ENCODE measurements at regions not wholly inside any gene's neighbourhood (a gene's known extent, or its start where the extent isn't known, plus 50 kb on each side); places are given as distances from the start of the nearest gene placed in this dataset.

DNA sequence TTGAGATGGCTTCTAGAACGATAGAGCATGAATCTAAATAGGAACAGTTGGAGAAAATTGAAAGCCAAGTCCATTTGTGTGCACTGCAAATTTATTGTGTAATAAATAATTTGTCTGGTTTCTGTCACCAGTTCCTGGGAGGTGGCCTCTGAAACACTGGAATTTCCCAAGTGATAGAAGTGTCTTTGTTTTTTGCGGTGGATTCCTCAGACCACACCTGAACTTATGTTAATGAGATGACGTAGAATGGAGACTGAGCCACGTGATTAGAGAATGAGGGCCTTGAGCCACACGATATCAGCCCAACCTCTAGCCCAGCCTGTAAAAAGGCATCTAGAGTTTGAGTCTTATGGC is 105.1 kb downstream of the MSX2 start:
- H3K27ac ChIP-seq: no peak overlapping the region
- ChIA-PET CTCF (interaction anchor here (1.1 kb wide), 1 partner anchor 9 kb away, joined by 5 read pairs; no protein-coding TSS in a partner anchor), POLR2A (no interaction called here)
- no peak for TF ChIP-seq KDM5A (IDR thresholded peaks at IDR 0.05)
- no peak for TF ChIP-seq HOXB5 (CRISPR knock-in tag; IDR thresholded peaks at IDR 0.05)
- no peak for TF ChIP-seq REST (IDR thresholded peaks at IDR 0.05)
- TF ChIP-seq FOSB (CRISPR knock-in tag; IDR thresholded peaks at IDR 0.05): no peak
- no peak for TF ChIP-seq POLR2A (IDR thresholded peaks at IDR 0.05; ENCODE audit: low read length)
- TF ChIP-seq EHMT2 (IDR thresholded peaks at IDR 0.05; ENCODE audit: low read depth): no peak
- no peak for TF ChIP-seq RAD21 (conservative IDR thresholded peaks at IDR 0.05 in 1 of 2, IDR thresholded peaks at IDR 0.05 in 1 of 2)
- no peak for TF ChIP-seq RNF2 (IDR thresholded peaks at IDR 0.05; ENCODE audit: borderline replicate concordance, low read depth)
- TF ChIP-seq, protein P1, sequence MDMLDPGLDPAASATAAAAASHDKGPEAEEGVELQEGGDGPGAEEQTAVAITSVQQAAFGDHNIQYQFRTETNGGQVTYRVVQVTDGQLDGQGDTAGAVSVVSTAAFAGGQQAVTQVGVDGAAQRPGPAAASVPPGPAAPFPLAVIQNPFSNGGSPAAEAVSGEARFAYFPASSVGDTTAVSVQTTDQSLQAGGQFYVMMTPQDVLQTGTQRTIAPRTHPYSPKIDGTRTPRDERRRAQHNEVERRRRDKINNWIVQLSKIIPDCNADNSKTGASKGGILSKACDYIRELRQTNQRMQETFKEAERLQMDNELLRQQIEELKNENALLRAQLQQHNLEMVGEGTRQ (IDR thresholded peaks at IDR 0.05): no peak
- TF ChIP-seq HOXA7 (CRISPR knock-in tag; IDR thresholded peaks at IDR 0.05): no peak
- TF ChIP-seq RFX5 (IDR thresholded peaks at IDR 0.05): no peak
- TF ChIP-seq CBX8 (IDR thresholded peaks at IDR 0.05): no peak
- no peak overlapping the region for H3K4me3 ChIP-seq
- no peak for ATAC-seq
- no peaks in the 10 kb centered on the region for H3K4me1 ChIP-seq
- H3K4me2 ChIP-seq: no peak overlapping the region
- WGBS (ENCODE audit: missing lambda C conversion rate): 12% methylated on average over 5 of the region's 5 CpGs
- no peak for FAIRE-seq
- no peak for DNase-seq (ENCODE audit: low read depth in 1 of 2, low spot score in 1 of 2)
- H3K9me3 ChIP-seq: no peaks in the 10 kb centered on the region

GRCh38 chr5:174828804-174829510 is 104.6 kb downstream of the MSX2 start:
- FAIRE-seq: no peak
- Histone ChIP-seq H3K9me3 (no peaks in the 10 kb centered on the region), H3K27ac (no peak overlapping the region), H3K4me1 (no peaks in the 10 kb centered on the region), H3K4me3 (no peak overlapping the region), H3K4me2 (no peak overlapping the region)
- ATAC-seq: no peak
- TF ChIP-seq HMGXB4 (CRISPR knock-in tag; IDR thresholded peaks at IDR 0.05; ENCODE audit: borderline replicate concordance) (no peak), ESRRA (IDR thresholded peaks at IDR 0.05; ENCODE audit: borderline replicate concordance, low read length) (no peak), RCOR1 (IDR thresholded peaks at IDR 0.05; ENCODE audit: low read depth, low read length) (no peak), RAD21 (conservative IDR thresholded peaks at IDR 0.05 in 1 of 2, IDR thresholded peaks at IDR 0.05 in 1 of 2) (no peak), REST (IDR thresholded peaks at IDR 0.05) (no peak), BHLHE40 (IDR thresholded peaks at IDR 0.05; ENCODE audit: low read depth, low read length) (no peak), RARB (CRISPR knock-in tag; IDR thresholded peaks at IDR 0.05) (no peak), MAFK (IDR thresholded peaks at IDR 0.05; ENCODE audit: partially characterized antibody) (no peak), ZSCAN20 (CRISPR knock-in tag; IDR thresholded peaks at IDR 0.05) (no peak), CHD4 (IDR thresholded peaks at IDR 0.05; ENCODE audit: borderline replicate concordance) (no peak), EP300 (IDR thresholded peaks at IDR 0.05) (no peak), FOXS1 (CRISPR knock-in tag; IDR thresholded peaks at IDR 0.05) (no peak), CBX8 (IDR thresholded peaks at IDR 0.05) (no peak), PHF8 (IDR thresholded peaks at IDR 0.05; ENCODE audit: borderline replicate concordance, low read depth) (no peak), RFX5 (IDR thresholded peaks at IDR 0.05) (no peak)
- TF ChIP-seq, protein P2, sequence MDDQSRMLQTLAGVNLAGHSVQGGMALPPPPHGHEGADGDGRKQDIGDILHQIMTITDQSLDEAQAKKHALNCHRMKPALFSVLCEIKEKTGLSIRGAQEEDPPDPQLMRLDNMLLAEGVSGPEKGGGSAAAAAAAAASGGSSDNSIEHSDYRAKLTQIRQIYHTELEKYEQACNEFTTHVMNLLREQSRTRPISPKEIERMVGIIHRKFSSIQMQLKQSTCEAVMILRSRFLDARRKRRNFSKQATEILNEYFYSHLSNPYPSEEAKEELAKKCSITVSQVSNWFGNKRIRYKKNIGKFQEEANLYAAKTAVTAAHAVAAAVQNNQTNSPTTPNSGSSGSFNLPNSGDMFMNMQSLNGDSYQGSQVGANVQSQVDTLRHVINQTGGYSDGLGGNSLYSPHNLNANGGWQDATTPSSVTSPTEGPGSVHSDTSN (IDR thresholded peaks at IDR 0.05): no peak
- CTCF ChIA-PET: interaction anchor here (1.1 kb wide), 1 partner anchor 9 kb away, joined by 5 read pairs; no protein-coding TSS in a partner anchor
- 34% methylated on average over 10 of the region's 10 CpGs for WGBS (ENCODE audit: missing lambda C conversion rate)
- POLR2A ChIA-PET: interaction anchor here (0.6 kb wide), 1 partner anchor 571 kb away, joined by 3 read pairs; no protein-coding TSS in a partner anchor
- no peak for DNase-seq (ENCODE audit: low read depth in 1 of 2, low spot score in 1 of 2)

Data from A549 (cell line).